ENCODE measurements at regions not wholly inside any gene's neighbourhood (a gene's known extent, or its start where the extent isn't known, plus 50 kb on each side); places are given as distances from the start of the nearest gene placed in this dataset.

DNA sequence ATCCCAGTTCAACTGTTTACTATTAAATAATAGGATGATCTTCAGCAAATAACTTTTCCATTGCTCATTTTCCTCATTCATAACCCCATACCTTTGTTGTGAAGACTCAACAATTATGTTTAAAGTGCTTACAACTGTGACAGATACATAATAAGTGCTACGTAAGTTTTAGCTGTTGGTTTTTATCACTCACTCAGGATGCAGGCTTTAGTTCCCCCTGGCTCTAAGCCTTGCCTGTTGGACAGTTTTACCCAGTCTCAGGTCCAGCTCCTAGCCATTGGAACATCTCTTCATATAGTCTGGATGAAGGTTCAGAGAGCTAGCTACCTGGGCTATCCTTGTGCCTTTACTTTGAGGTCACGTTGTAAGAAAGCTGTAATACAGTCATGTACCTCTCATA, 353.2 kb downstream of the CRPPA start:
- DNase-seq (ENCODE audit: unreplicated experiment) = no peak
- TF ChIP-seq, protein P1, sequence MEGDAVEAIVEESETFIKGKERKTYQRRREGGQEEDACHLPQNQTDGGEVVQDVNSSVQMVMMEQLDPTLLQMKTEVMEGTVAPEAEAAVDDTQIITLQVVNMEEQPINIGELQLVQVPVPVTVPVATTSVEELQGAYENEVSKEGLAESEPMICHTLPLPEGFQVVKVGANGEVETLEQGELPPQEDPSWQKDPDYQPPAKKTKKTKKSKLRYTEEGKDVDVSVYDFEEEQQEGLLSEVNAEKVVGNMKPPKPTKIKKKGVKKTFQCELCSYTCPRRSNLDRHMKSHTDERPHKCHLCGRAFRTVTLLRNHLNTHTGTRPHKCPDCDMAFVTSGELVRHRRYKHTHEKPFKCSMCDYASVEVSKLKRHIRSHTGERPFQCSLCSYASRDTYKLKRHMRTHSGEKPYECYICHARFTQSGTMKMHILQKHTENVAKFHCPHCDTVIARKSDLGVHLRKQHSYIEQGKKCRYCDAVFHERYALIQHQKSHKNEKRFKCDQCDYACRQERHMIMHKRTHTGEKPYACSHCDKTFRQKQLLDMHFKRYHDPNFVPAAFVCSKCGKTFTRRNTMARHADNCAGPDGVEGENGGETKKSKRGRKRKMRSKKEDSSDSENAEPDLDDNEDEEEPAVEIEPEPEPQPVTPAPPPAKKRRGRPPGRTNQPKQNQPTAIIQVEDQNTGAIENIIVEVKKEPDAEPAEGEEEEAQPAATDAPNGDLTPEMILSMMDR (IDR thresholded peaks at IDR 0.05; ENCODE audit: unreplicated experiment) = no peak
- Mint-ChIP-seq H3K27me3 (ENCODE audit: insufficient read depth, unreplicated experiment) (peaks cover 74% of the 10 kb centered on the region), H3K9me3 (ENCODE audit: unreplicated experiment) (no peaks in the 10 kb centered on the region), H3K27ac (ENCODE audit: low read depth, unreplicated experiment) (no peak overlapping the region), H3K4me3 (ENCODE audit: unreplicated experiment) (no peak overlapping the region), H3K36me3 (ENCODE audit: insufficient read depth, unreplicated experiment) (no peaks in the 10 kb centered on the region), H3K4me1 (ENCODE audit: insufficient read depth, unreplicated experiment) (peaks cover 4% of the 10 kb centered on the region)
- ChIA-PET CTCF (interaction anchor here (0.8 to 2.0 kb wide), 3 partner anchors 9 to 765 kb away, joined by 3 to 10 read pairs (median 4); no protein-coding TSS in a partner anchor), POLR2A (interaction anchor here (0.6 kb wide), 1 partner anchor 311 kb away, joined by 3 read pairs; no protein-coding TSS in a partner anchor)
- BruUV-seq (replicated peaks) = no TSS peak
- intact Hi-C loops (cut with micrococcal nuclease) = no loop called here

DNA sequence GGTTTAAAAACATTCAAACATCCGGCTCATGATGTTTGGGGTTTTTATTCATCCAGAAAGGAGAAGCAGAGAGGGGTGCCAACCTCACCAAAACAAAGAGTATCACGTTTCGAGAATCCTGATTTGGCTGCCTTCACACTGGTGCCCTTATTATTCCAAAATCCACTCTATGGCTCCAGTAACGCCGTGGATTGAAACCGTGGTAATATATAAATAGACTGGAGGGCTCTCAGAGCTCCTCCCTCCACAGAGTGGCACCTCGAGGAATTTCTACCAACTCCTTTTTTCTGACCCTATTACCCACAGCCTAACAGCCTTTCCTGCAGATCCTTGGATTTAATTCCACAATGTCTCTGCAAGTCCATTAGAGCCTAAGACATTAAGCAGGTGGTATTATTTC, 353.6 kb downstream of the CRPPA start:
- ChIA-PET CTCF (interaction anchor here (0.7 to 2.0 kb wide), 4 partner anchors 10 to 765 kb away, joined by 3 to 10 read pairs (median 4); no protein-coding TSS in a partner anchor), POLR2A (no interaction called here)
- TF ChIP-seq, protein P1 (IDR thresholded peaks at IDR 0.05; ENCODE audit: unreplicated experiment) = no peak
- no peaks in the 10 kb centered on the region for H3K36me3 Mint-ChIP-seq (ENCODE audit: insufficient read depth, unreplicated experiment)
- intact Hi-C loops (cut with micrococcal nuclease) = no loop called here
- H3K27ac Mint-ChIP-seq (ENCODE audit: low read depth, unreplicated experiment) = no peak overlapping the region
- H3K27me3 Mint-ChIP-seq (ENCODE audit: insufficient read depth, unreplicated experiment) = peaks cover 78% of the 10 kb centered on the region
- peaks cover 4% of the 10 kb centered on the region for H3K4me1 Mint-ChIP-seq (ENCODE audit: insufficient read depth, unreplicated experiment)
- H3K4me3 Mint-ChIP-seq (ENCODE audit: unreplicated experiment) = no peak overlapping the region
- DNase-seq (ENCODE audit: unreplicated experiment) = no peak
- BruUV-seq (replicated peaks) = no TSS peak
- H3K9me3 Mint-ChIP-seq (ENCODE audit: unreplicated experiment) = no peaks in the 10 kb centered on the region

DNA sequence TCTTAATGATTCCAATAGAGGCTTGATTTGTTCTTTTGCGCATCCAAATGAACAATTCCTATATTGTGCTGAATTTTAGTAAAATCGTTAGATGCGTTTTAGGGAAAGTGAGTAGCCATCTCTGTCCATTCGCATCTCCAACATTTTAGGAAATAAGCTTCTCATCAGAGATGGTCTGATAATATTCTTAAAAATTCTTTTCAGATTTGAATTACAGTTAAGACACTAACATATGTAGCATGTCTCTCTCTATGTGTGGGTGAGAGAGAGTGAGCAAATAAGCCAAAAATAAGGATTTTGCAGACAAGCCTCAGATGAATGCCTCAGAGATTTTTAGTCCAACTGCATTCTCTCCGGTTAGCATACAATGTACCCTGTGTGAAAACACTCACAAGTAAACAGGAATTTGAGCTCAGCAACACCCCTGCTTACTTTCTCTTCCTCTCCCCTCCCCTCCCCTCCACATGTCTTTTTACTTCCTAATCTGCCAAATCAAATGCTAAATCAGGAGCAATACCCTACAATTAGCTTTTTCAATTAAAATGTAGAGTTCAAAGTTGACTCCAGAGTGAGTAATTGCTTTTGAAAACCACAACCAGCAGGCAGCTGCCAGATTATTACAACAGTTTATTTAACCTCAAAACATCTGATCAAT, 354.4 kb downstream of the CRPPA start:
- TF ChIP-seq, protein P1 (IDR thresholded peaks at IDR 0.05; ENCODE audit: unreplicated experiment) = no peak
- H3K27ac Mint-ChIP-seq (ENCODE audit: low read depth, unreplicated experiment) = no peak overlapping the region
- H3K4me1 Mint-ChIP-seq (ENCODE audit: insufficient read depth, unreplicated experiment) = peaks cover 4% of the 10 kb centered on the region
- no peaks in the 10 kb centered on the region for H3K9me3 Mint-ChIP-seq (ENCODE audit: unreplicated experiment)
- DNase-seq (ENCODE audit: unreplicated experiment) = no peak
- H3K27me3 Mint-ChIP-seq (ENCODE audit: insufficient read depth, unreplicated experiment) = peaks cover 85% of the 10 kb centered on the region
- BruUV-seq (replicated peaks) = no TSS peak
- CTCF ChIA-PET = interaction anchor here (0.6 to 1.5 kb wide), 6 partner anchors 15 to 1199 kb away, joined by 3 to 4 read pairs (median 3); no protein-coding TSS in a partner anchor
- intact Hi-C loops (cut with micrococcal nuclease) = no loop called here
- H3K4me3 Mint-ChIP-seq (ENCODE audit: unreplicated experiment) = no peak overlapping the region
- POLR2A ChIA-PET = interaction anchor here (0.6 kb wide), 1 partner anchor 188 kb away, joined by 3 read pairs; no protein-coding TSS in a partner anchor
- no peaks in the 10 kb centered on the region for H3K36me3 Mint-ChIP-seq (ENCODE audit: insufficient read depth, unreplicated experiment)

DNA sequence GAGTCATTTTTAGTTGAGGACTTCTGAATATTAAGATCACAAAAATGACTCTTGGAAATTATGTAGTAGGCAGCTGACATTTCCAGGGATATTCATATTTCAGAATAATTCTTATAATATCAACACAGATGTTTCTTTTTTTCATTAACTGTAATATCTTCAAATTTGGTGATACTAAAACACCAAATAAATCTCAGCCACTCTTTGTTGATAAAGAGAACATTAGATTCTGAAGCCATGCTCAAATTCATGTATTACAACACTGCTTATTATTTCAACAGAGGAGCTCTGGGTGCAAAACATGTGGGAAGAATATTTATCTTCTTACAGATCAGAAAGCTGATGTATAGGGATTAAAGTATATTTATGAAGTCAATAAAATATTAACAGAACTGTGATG, 355.4 kb downstream of the CRPPA start:
- no peak for DNase-seq (ENCODE audit: unreplicated experiment)
- BruUV-seq (replicated peaks) = no TSS peak
- Mint-ChIP-seq H3K4me3 (ENCODE audit: unreplicated experiment) (no peak overlapping the region), H3K4me1 (ENCODE audit: insufficient read depth, unreplicated experiment) (peaks cover 4% of the 10 kb centered on the region), H3K27me3 (ENCODE audit: insufficient read depth, unreplicated experiment) (peaks cover 95% of the 10 kb centered on the region), H3K9me3 (ENCODE audit: unreplicated experiment) (no peaks in the 10 kb centered on the region), H3K36me3 (ENCODE audit: insufficient read depth, unreplicated experiment) (no peaks in the 10 kb centered on the region), H3K27ac (ENCODE audit: low read depth, unreplicated experiment) (no peak overlapping the region)
- ChIA-PET CTCF (interaction anchor here (1.5 kb wide), 1 partner anchor 144 kb away, joined by 4 read pairs; no protein-coding TSS in a partner anchor), POLR2A (no interaction called here)
- intact Hi-C loops (cut with micrococcal nuclease) = no loop called here
- TF ChIP-seq, protein P1 (IDR thresholded peaks at IDR 0.05; ENCODE audit: unreplicated experiment) = no peak
